OCI-LY1 (cell line): ENCODE measurements at regions not wholly inside any gene's neighbourhood (a gene's known extent, or its start where the extent isn't known, plus 50 kb on each side); places are given as distances from the start of the nearest gene placed in this dataset.

ENCODE experiments used
- H2AFZ ChIP-seq: fragments of 200-600 bp; sonication (generic), shearing (Covaris generic); 2 replicates; pipeline ENCODE4 v1.6.0; 2014; ENCODE audit warnings: antibody characterized with exemption, mild to moderate bottlenecking, low read length
- H3F3A ChIP-seq: fragments of 200-600 bp; sonication (generic), shearing (Covaris generic); 2 replicates; pipeline ENCODE4 v1.6.0; 2014; ENCODE audit warnings: mild to moderate bottlenecking, antibody characterized with exemption, low read length, moderate library complexity; ENCODE audit not compliant: insufficient read depth
- H3K27ac ChIP-seq: fragments of 200-600 bp; sonication (generic); 2 replicates; pipeline ENCODE4 v1.5.1; 2014; ENCODE audit warnings: low read length, mixed run types, mild to moderate bottlenecking, low read depth; ENCODE audit not compliant: poor library complexity, severe bottlenecking
- H3K27me3 ChIP-seq: fragments of 200-600 bp; sonication (generic); 2 replicates; pipeline ENCODE4 v1.6.0; 2014; ENCODE audit warnings: antibody characterized with exemption, mild to moderate bottlenecking, low read length, moderate library complexity; ENCODE audit not compliant: insufficient read depth
- H3K36me3 ChIP-seq: fragments of 200-600 bp; sonication (generic); 2 replicates; pipeline ENCODE4 v1.6.1; 2014; ENCODE audit warnings: mild to moderate bottlenecking, antibody characterized with exemption, low read length, moderate library complexity, mixed read lengths; ENCODE audit not compliant: insufficient read depth
- H3K4me1 ChIP-seq: fragments of 200-600 bp; sonication (generic); 2 replicates; pipeline ENCODE4 v1.5.1; 2014; ENCODE audit warnings: mild to moderate bottlenecking, low read length, moderate library complexity; ENCODE audit not compliant: insufficient read depth, severe bottlenecking
- H3K4me2 ChIP-seq: fragments of 200-600 bp; sonication (generic), shearing (Covaris generic); 2 replicates; pipeline ENCODE4 v1.6.1; 2014; ENCODE audit warnings: low read length
- H3K4me3 ChIP-seq: fragments of 200-600 bp; sonication (generic); 2 replicates; pipeline ENCODE4 v1.5.1; 2014; ENCODE audit warnings: low read length, low read depth, mild to moderate bottlenecking, mixed read lengths; ENCODE audit not compliant: poor library complexity, severe bottlenecking
- H3K79me2 ChIP-seq: fragments of 200-600 bp; shearing (Covaris generic); 2 replicates; pipeline ENCODE4 v1.6.1; 2016; ENCODE audit warnings: mixed run types, low read length, mixed read lengths; ENCODE audit not compliant: insufficient read depth
- H3K9ac ChIP-seq: fragments of 200-600 bp; sonication (generic), shearing (Covaris generic); 2 replicates; pipeline ENCODE4 v1.6.1; 2014; ENCODE audit warnings: mild to moderate bottlenecking, low read length, mixed read lengths
- H3K9me2 ChIP-seq: fragments of 200-600 bp; sonication (generic), shearing (Covaris generic); 2 replicates; pipeline ENCODE4 v1.6.1; 2014; ENCODE audit warnings: low read depth, mild to moderate bottlenecking, low read length, mixed read lengths
- H3K9me3 ChIP-seq: fragments of 200-600 bp; shearing (Covaris generic); 2 replicates; pipeline ENCODE4 v1.6.1; 2014; ENCODE audit warnings: low read length, mixed read lengths
- H4K20me1 ChIP-seq: fragments of 200-600 bp; sonication (generic), shearing (Covaris generic); 2 replicates; pipeline ENCODE4 v1.6.0; 2016; ENCODE audit warnings: mild to moderate bottlenecking, low read length; ENCODE audit not compliant: insufficient read depth
- EZH2 ChIP-seq: fragments of 200-600 bp; sonication (generic), shearing (Covaris generic); IDR thresholded peaks from 2 replicates; pipeline ENCODE4 v1.8.0; 2017; ENCODE audit warnings: borderline replicate concordance, mixed run types, mild to moderate bottlenecking, antibody characterized with exemption, low read length, moderate library complexity, mixed read lengths
- TF ChIP-seq, protein P1 (sequence below): fragments of 200-600 bp; sonication (generic), shearing (Covaris generic); IDR thresholded peaks from 2 replicates; pipeline ENCODE4 v1.5.1; 2017; ENCODE audit warnings: mild to moderate bottlenecking, antibody characterized with exemption, low read length, moderate library complexity, mixed read lengths

DNA sequence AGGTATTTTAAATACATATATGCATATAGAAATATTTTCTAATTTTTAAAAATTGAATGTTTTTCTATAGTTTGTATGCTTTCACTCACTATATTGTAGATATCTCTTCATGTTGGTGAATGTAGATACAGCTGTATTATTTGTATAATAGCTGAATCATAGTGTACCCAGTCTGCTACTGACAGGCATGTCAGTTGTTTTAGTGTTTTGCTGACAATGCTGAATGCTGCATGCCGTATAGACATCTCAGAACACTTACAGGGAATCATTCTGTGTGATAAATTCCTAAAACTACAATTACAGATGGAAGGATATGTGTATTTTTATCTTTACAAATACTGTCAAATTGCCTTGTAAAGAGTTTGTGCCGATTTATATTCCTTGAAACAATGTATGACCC, 175.4 kb downstream of the SIM1 start:
- H3K9me3 ChIP-seq: no peaks in the 10 kb centered on the region
- no peak overlapping the region for H3K9ac ChIP-seq
- H3K27ac ChIP-seq: no peak overlapping the region
- H2AFZ ChIP-seq: no peak overlapping the region
- no peaks in the 10 kb centered on the region for H3F3A ChIP-seq
- H3K4me1 ChIP-seq: no peaks in the 10 kb centered on the region
- H3K36me3 ChIP-seq: no peaks in the 10 kb centered on the region
- H3K4me2 ChIP-seq: no peak overlapping the region
- TF ChIP-seq, protein P1, sequence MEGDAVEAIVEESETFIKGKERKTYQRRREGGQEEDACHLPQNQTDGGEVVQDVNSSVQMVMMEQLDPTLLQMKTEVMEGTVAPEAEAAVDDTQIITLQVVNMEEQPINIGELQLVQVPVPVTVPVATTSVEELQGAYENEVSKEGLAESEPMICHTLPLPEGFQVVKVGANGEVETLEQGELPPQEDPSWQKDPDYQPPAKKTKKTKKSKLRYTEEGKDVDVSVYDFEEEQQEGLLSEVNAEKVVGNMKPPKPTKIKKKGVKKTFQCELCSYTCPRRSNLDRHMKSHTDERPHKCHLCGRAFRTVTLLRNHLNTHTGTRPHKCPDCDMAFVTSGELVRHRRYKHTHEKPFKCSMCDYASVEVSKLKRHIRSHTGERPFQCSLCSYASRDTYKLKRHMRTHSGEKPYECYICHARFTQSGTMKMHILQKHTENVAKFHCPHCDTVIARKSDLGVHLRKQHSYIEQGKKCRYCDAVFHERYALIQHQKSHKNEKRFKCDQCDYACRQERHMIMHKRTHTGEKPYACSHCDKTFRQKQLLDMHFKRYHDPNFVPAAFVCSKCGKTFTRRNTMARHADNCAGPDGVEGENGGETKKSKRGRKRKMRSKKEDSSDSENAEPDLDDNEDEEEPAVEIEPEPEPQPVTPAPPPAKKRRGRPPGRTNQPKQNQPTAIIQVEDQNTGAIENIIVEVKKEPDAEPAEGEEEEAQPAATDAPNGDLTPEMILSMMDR: no peak
- TF ChIP-seq EZH2: no peak
- no peaks in the 10 kb centered on the region for H3K27me3 ChIP-seq
- no peaks in the 10 kb centered on the region for H3K9me2 ChIP-seq
- no peak overlapping the region for H3K4me3 ChIP-seq
- H3K79me2 ChIP-seq: no peaks in the 10 kb centered on the region
- H4K20me1 ChIP-seq: no peaks in the 10 kb centered on the region

GRCh38 chr6:100288311-100288710, 176.4 kb downstream of the SIM1 start:
- Histone ChIP-seq H3K9me2 (no peaks in the 10 kb centered on the region), H3K9me3 (no peaks in the 10 kb centered on the region), H3K79me2 (no peaks in the 10 kb centered on the region), H3K36me3 (no peaks in the 10 kb centered on the region), H4K20me1 (no peaks in the 10 kb centered on the region), H3K4me2 (no peak overlapping the region), H3F3A (no peaks in the 10 kb centered on the region), H3K4me1 (no peaks in the 10 kb centered on the region), H3K4me3 (no peak overlapping the region), H3K9ac (no peak overlapping the region), H3K27me3 (no peaks in the 10 kb centered on the region), H3K27ac (no peak overlapping the region), H2AFZ (no peak overlapping the region)
- TF ChIP-seq, protein P1: no peak
- TF ChIP-seq EZH2: no peak

GRCh38 chr6:100283285-100283684, 181.4 kb downstream of the SIM1 start:
- H3K4me1 ChIP-seq: peaks cover 10% of the 10 kb centered on the region
- H3F3A ChIP-seq: no peaks in the 10 kb centered on the region
- no peaks in the 10 kb centered on the region for H3K9me2 ChIP-seq
- no peaks in the 10 kb centered on the region for H3K9me3 ChIP-seq
- H3K9ac ChIP-seq: no peak overlapping the region
- no peak overlapping the region for H2AFZ ChIP-seq
- H3K27ac ChIP-seq: no peak overlapping the region
- TF ChIP-seq, protein P1: no peak
- TF ChIP-seq EZH2: no peak
- no peaks in the 10 kb centered on the region for H3K36me3 ChIP-seq
- H3K27me3 ChIP-seq: no peaks in the 10 kb centered on the region
- H3K4me2 ChIP-seq: no peak overlapping the region
- H4K20me1 ChIP-seq: no peaks in the 10 kb centered on the region
- no peak overlapping the region for H3K4me3 ChIP-seq
- H3K79me2 ChIP-seq: no peaks in the 10 kb centered on the region
